ENCODE measurements at regions not wholly inside any gene's neighbourhood (a gene's known extent, or its start where the extent isn't known, plus 50 kb on each side); places are given as distances from the start of the nearest gene placed in this dataset.

GRCh38 chr5:97636766-97637165 is 453.7 kb upstream of the RIOK2 start:
- H3K4me3 Mint-ChIP-seq = no peak overlapping the region
- no peaks in the 10 kb centered on the region for H3K27me3 ChIP-seq (replicated peaks in 1 of 4; ENCODE audit: control extremely low read depth in 1 of 4, control insufficient read depth in 3 of 4, insufficient read depth in 4 of 4, low read length in 3 of 4)
- no peaks in the 10 kb centered on the region for H4K20me1 ChIP-seq (ENCODE audit: control insufficient read depth, insufficient read depth, low read length, poor library complexity, severe bottlenecking)
- intact Hi-C loops (cut with micrococcal nuclease) = no loop called here
- H3K4me1 Mint-ChIP-seq = no peaks in the 10 kb centered on the region
- ChIA-PET CTCF (no interaction called here), POLR2A (no interaction called here)
- H3K9me3 Mint-ChIP-seq (ENCODE audit: insufficient read depth) = peaks cover 4% of the 10 kb centered on the region
- ATAC-seq (ENCODE audit: low read depth) (no peak), DNase-seq (no peak)
- no peak overlapping the region for H3K27ac Mint-ChIP-seq
- H3K27me3 Mint-ChIP-seq = no peaks in the 10 kb centered on the region
- H3K4me2 ChIP-seq (replicated peaks; ENCODE audit: low read depth, low read length, poor library complexity, severe bottlenecking) = no peak overlapping the region
- 100% methylated on average over 1 of the region's 4 CpGs for WGBS (ENCODE audit: insufficient coverage)
- H2AFZ ChIP-seq (ENCODE audit: insufficient read depth, low read depth, low read length, poor library complexity, severe bottlenecking) = no peak overlapping the region
- no peaks in the 10 kb centered on the region for H3K79me2 ChIP-seq (ENCODE audit: control insufficient read depth, insufficient read depth, low read length)
- TF ChIP-seq EZH2 (IDR thresholded peaks at IDR 0.05; ENCODE audit: borderline replicate concordance, insufficient read depth, low read depth, low read length, poor library complexity, severe bottlenecking) = no peak
- TF ChIP-seq, protein P1, sequence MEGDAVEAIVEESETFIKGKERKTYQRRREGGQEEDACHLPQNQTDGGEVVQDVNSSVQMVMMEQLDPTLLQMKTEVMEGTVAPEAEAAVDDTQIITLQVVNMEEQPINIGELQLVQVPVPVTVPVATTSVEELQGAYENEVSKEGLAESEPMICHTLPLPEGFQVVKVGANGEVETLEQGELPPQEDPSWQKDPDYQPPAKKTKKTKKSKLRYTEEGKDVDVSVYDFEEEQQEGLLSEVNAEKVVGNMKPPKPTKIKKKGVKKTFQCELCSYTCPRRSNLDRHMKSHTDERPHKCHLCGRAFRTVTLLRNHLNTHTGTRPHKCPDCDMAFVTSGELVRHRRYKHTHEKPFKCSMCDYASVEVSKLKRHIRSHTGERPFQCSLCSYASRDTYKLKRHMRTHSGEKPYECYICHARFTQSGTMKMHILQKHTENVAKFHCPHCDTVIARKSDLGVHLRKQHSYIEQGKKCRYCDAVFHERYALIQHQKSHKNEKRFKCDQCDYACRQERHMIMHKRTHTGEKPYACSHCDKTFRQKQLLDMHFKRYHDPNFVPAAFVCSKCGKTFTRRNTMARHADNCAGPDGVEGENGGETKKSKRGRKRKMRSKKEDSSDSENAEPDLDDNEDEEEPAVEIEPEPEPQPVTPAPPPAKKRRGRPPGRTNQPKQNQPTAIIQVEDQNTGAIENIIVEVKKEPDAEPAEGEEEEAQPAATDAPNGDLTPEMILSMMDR (IDR thresholded peaks at IDR 0.05) = no peak
- H3K9ac ChIP-seq (ENCODE audit: low read length) = no peak overlapping the region
- no peaks in the 10 kb centered on the region for H3K9me3 ChIP-seq (ENCODE audit: control extremely low read depth in 1 of 3, control insufficient read depth in 2 of 3, insufficient read depth in 1 of 3, low read length in 2 of 3)
- H3K4me3 ChIP-seq (ENCODE audit: control extremely low read depth in 1 of 5, extremely low read depth in 1 of 5, insufficient read depth in 1 of 5, low read depth in 2 of 5, low read length in 4 of 5) = no peak overlapping the region
- H3K36me3 ChIP-seq (replicated peaks in 1 of 2; ENCODE audit: control extremely low read depth in 1 of 2, control insufficient read depth in 1 of 2, extremely low read depth in 1 of 2, insufficient read depth in 2 of 2, low read length in 1 of 2) = no peaks in the 10 kb centered on the region
- H3K27ac ChIP-seq (ENCODE audit: low read length in 2 of 2) = no peak overlapping the region
- no peaks in the 10 kb centered on the region for H3K4me1 ChIP-seq (ENCODE audit: control insufficient read depth in 2 of 2, insufficient read depth in 2 of 2, low read length in 2 of 2)

GRCh38 chr5:97641081-97641480 is 458.0 kb upstream of the RIOK2 start:
- Histone ChIP-seq H3K4me3 (ENCODE audit: control extremely low read depth in 1 of 5, extremely low read depth in 1 of 5, insufficient read depth in 1 of 5, low read depth in 2 of 5, low read length in 4 of 5) (no peak overlapping the region), H3K9ac (ENCODE audit: low read length) (no peak overlapping the region), H4K20me1 (ENCODE audit: control insufficient read depth, insufficient read depth, low read length, poor library complexity, severe bottlenecking) (no peaks in the 10 kb centered on the region), H3K4me2 (replicated peaks; ENCODE audit: low read depth, low read length, poor library complexity, severe bottlenecking) (no peak overlapping the region), H3K9me3 (ENCODE audit: control extremely low read depth in 1 of 3, control insufficient read depth in 2 of 3, insufficient read depth in 1 of 3, low read length in 2 of 3) (peaks cover 0 to 2% (median 2%) of the 10 kb centered on the region in 3 donors), H3K27me3 (replicated peaks in 1 of 4; ENCODE audit: control extremely low read depth in 1 of 4, control insufficient read depth in 3 of 4, insufficient read depth in 4 of 4, low read length in 3 of 4) (no peaks in the 10 kb centered on the region), H3K36me3 (replicated peaks in 1 of 2; ENCODE audit: control extremely low read depth in 1 of 2, control insufficient read depth in 1 of 2, extremely low read depth in 1 of 2, insufficient read depth in 2 of 2, low read length in 1 of 2) (no peaks in the 10 kb centered on the region), H2AFZ (ENCODE audit: insufficient read depth, low read depth, low read length, poor library complexity, severe bottlenecking) (no peak overlapping the region), H3K4me1 (ENCODE audit: control insufficient read depth in 2 of 2, insufficient read depth in 2 of 2, low read length in 2 of 2) (no peaks in the 10 kb centered on the region), H3K79me2 (ENCODE audit: control insufficient read depth, insufficient read depth, low read length) (no peaks in the 10 kb centered on the region), H3K27ac (ENCODE audit: low read length in 2 of 2) (no peak overlapping the region)
- no peaks in the 10 kb centered on the region for H3K4me1 Mint-ChIP-seq
- DNase-seq = no peak
- TF ChIP-seq EZH2 (IDR thresholded peaks at IDR 0.05; ENCODE audit: borderline replicate concordance, insufficient read depth, low read depth, low read length, poor library complexity, severe bottlenecking) = no peak
- TF ChIP-seq, protein P1 (IDR thresholded peaks at IDR 0.05) = no peak
- intact Hi-C loops (cut with micrococcal nuclease) = no loop called here
- no peak overlapping the region for H3K4me3 Mint-ChIP-seq
- ATAC-seq (ENCODE audit: low read depth) = no peak
- no peak overlapping the region for H3K27ac Mint-ChIP-seq
- no CpG with 5 or more reads among the region's 1 CpG for WGBS (ENCODE audit: insufficient coverage)
- peaks cover 6% of the 10 kb centered on the region for H3K9me3 Mint-ChIP-seq (ENCODE audit: insufficient read depth)
- no peaks in the 10 kb centered on the region for H3K27me3 Mint-ChIP-seq
- ChIA-PET CTCF (no interaction called here), POLR2A (no interaction called here)
